K562 (cell line): ENCODE measurements at regions not wholly inside any gene's neighbourhood (a gene's known extent, or its start where the extent isn't known, plus 50 kb on each side); places are given as distances from the start of the nearest gene placed in this dataset.
A peak's percentile ranks its signal among the peaks of the same experiment; 100 is the strongest.

Source experiments
- ATAC-seq: fragments of 200-7000 bp; cut with Tn5 transposase; 3 replicates; pipeline ENCODE4 v1.9.1; 2020; ENCODE audit warnings: moderate library complexity
- BruUV-seq: library from RNA; stranded (reverse); fragments of 400-500 nt; replicated peaks from 2 replicates; lab custom pipeline; 2021; lab: Mats Ljungman, UMichigan
- CTCF ChIA-PET: fragments of 300-600 bp; formaldehyde crosslinking; extraction: SDS; loops from one replicate; lab custom pipeline; 2021; ENCODE audit warnings: low intra/inter-chr PET ratio; lab: Yijun Ruan, JAX
- POLR2A ChIA-PET: fragments of 300-600, 350-650 bp; sonication (Branson Sonifier 250); formaldehyde crosslinking; extraction: SDS; loops from one replicate; lab custom pipeline; 2021; ENCODE audit warnings: antibody characterized with exemption, inconsistent platforms; lab: Yijun Ruan, JAX
- DNase-seq, 4 experiments: peaks; one replicate each; pipeline versions ENCODE4 v3.0.0 to v3.0.0-alpha.2; 2011 to 2018; ENCODE audit warnings: low spot score in 3 of 4, mixed read lengths in 3 of 4; ENCODE audit errors: extremely low read depth in 1 of 4
- FAIRE-seq: peaks from 2 replicates; lab custom pipeline; 2011; peaks lifted over from hg19 to GRCh38; lab: Jason Lieb, UNC
- H2AFZ ChIP-seq: 2 replicates; pipeline ENCODE4 v1.6.0; 2011; ENCODE audit warnings: low read depth, low read length, control low read depth, inconsistent platforms
- H3K27ac ChIP-seq: fragments of 200-600 bp; 3 replicates; pipeline ENCODE4 v1.8.0; 2011; ENCODE audit warnings: low read depth, mild to moderate bottlenecking, control low read depth, inconsistent platforms, low read length, moderate library complexity, mixed read lengths; ENCODE audit errors: extremely low read depth
- H3K27me3 ChIP-seq, 2 experiments: fragments of 300-600 bp in 1 of 2; 2 replicates in 1 of 2; 3 replicates in 1 of 2; pipeline versions ENCODE4 v1.6.0 to v1.8.0; 2011; ENCODE audit warnings: inconsistent platforms in 2 of 2, low read length in 2 of 2, mild to moderate bottlenecking in 1 of 2, mixed read lengths in 1 of 2, moderate library complexity in 1 of 2; ENCODE audit not compliant: control insufficient read depth in 2 of 2, insufficient read depth in 2 of 2
- H3K36me3 ChIP-seq: fragments of 300-600 bp; 3 replicates; pipeline ENCODE4 v1.8.0; 2011; ENCODE audit warnings: mild to moderate bottlenecking, low read length, inconsistent platforms; ENCODE audit not compliant: control insufficient read depth, insufficient read depth
- H3K4me1 ChIP-seq, 2 experiments: fragments of 200-600 bp in 1 of 2; replicated peaks in 1 of 2; 2 replicates in 1 of 2; 3 replicates in 1 of 2; pipeline versions ENCODE4 v1.5.1 to v1.8.0; 2011; ENCODE audit warnings: inconsistent platforms in 2 of 2, low read length in 2 of 2, mild to moderate bottlenecking in 1 of 2, mixed read lengths in 1 of 2, moderate library complexity in 1 of 2; ENCODE audit not compliant: control insufficient read depth in 2 of 2, insufficient read depth in 2 of 2
- H3K4me2 ChIP-seq: 2 replicates; pipeline ENCODE4 v1.6.1; 2011; ENCODE audit warnings: low read length, control low read depth, inconsistent platforms, mixed read lengths; ENCODE audit not compliant: insufficient read depth
- H3K4me3 ChIP-seq: fragments of 200-600 bp; sonication (generic), shearing (Covaris generic); 2 replicates; pipeline ENCODE4 v1.5.1; 2016; ENCODE audit warnings: control low read depth, inconsistent platforms
- H3K79me2 ChIP-seq: fragments of 200-600 bp; 3 replicates; pipeline ENCODE4 v1.8.0; 2011; ENCODE audit warnings: low read length, inconsistent platforms; ENCODE audit not compliant: control insufficient read depth, insufficient read depth
- H3K9ac ChIP-seq, 2 experiments: 2 replicates each; pipeline versions ENCODE4 v1.6.0 to v1.6.1; 2011; ENCODE audit warnings: low read depth in 2 of 2, low read length in 2 of 2, control low read depth in 1 of 2, inconsistent platforms in 1 of 2, mild to moderate bottlenecking in 1 of 2, mixed read lengths in 1 of 2; ENCODE audit not compliant: insufficient read depth in 1 of 2
- H3K9me1 ChIP-seq: one replicate; pipeline ENCODE4 v1.6.0; 2011; ENCODE audit warnings: inconsistent platforms, mild to moderate bottlenecking, low read length, moderate library complexity; ENCODE audit not compliant: control insufficient read depth, insufficient read depth
- H3K9me3 ChIP-seq: replicated peaks from 2 replicates; pipeline ENCODE4 v1.5.1; 2011; ENCODE audit warnings: low read depth, low read length, inconsistent platforms; ENCODE audit not compliant: control insufficient read depth, insufficient read depth
- H4K20me1 ChIP-seq: replicated peaks from 2 replicates; pipeline ENCODE4 v1.6.1; 2011; ENCODE audit warnings: low read length, inconsistent platforms, mixed read lengths; ENCODE audit not compliant: control insufficient read depth, insufficient read depth
- CBX3 ChIP-seq, 2 experiments: IDR thresholded peaks; 1 replicate in 1 of 2; 2 replicates in 1 of 2; pipeline ENCODE4 v1.6.1; 2012; ENCODE audit warnings: inconsistent platforms in 2 of 2, low read length in 2 of 2, borderline replicate concordance in 1 of 2, control low read depth in 1 of 2
- CBX5 ChIP-seq: IDR thresholded peaks from 2 replicates; pipeline ENCODE4 v1.6.1; 2014; ENCODE audit warnings: low read depth, borderline replicate concordance
- HDAC8 ChIP-seq: fragments of 450-650 bp; IDR thresholded peaks from 2 replicates; pipeline ENCODE4 v1.6.1; 2016; ENCODE audit warnings: mild to moderate bottlenecking, missing genetic modification characterization, moderate library complexity, missing compliant biosample characterization
- HEY1 ChIP-seq: fragments of 250-450 bp; sonication (Bioruptor Pico); IDR thresholded peaks from 2 replicates; pipeline ENCODE4 v1.5.0; 2020; ENCODE audit warnings: mild to moderate bottlenecking, moderate library complexity, borderline replicate concordance
- HMG20B ChIP-seq: fragments of 250-450 bp; sonication (Bioruptor Pico); IDR thresholded peaks from 2 replicates; pipeline ENCODE4 v1.5.0; 2021; ENCODE audit warnings: mild to moderate bottlenecking
- TRIM28 ChIP-seq: fragments of 450-650 bp; IDR thresholded peaks from 2 replicates; pipeline ENCODE4 v1.6.1; 2017
- ZNF764 ChIP-seq: fragments of 250-450 bp; sonication (Bioruptor Pico); IDR thresholded peaks from 2 replicates; pipeline ENCODE4 v1.4.0; 2020; ENCODE audit warnings: low read depth, mild to moderate bottlenecking, moderate library complexity
- WGBS: fragments of 100-300 bp; shearing (Covaris generic); methylation state at CpG from one replicate; pipeline ENCODE4 v1.1.6; 2016; ENCODE audit warnings: low coverage, mixed read lengths; ENCODE audit not compliant: insufficient coverage; ENCODE audit errors: missing lambda C conversion rate; 5-methylcytosine and 5-hydroxymethylcytosine counted together
- in situ Hi-C: fragments of 300-500 bp; cut with MboI; formaldehyde crosslinking; loops from 4 replicates; pipeline ENCODE4 v1.15.0; 2018; ENCODE audit warnings: inconsistent platforms, mixed read lengths
- intact Hi-C: fragments of 100-400 bp; cut with micrococcal nuclease; formaldehyde crosslinking; loops from 2 replicates; pipeline ENCODE4 v1.14.2; 2022
- TF ChIP-seq, protein P1 (sequence below): fragments of 250-450 bp; sonication (Bioruptor Pico); IDR thresholded peaks from 2 replicates; pipeline ENCODE4 v1.9.0; 2021; ENCODE audit warnings: mild to moderate bottlenecking, inconsistent platforms
- TF ChIP-seq, protein P2 (sequence below): IDR thresholded peaks from 2 replicates; pipeline ENCODE4 v1.6.1; 2011; ENCODE audit not compliant: insufficient read length; ENCODE audit errors: extremely low read depth
- TF ChIP-seq, protein P3 (sequence below), 3 experiments: IDR thresholded peaks in 2 of 3; conservative IDR thresholded peaks in 1 of 3; 2 replicates each; pipeline ENCODE4 v1.5.1; 2011 to 2012; ENCODE audit warnings: low read length in 3 of 3, mild to moderate bottlenecking in 3 of 3, control low read depth in 2 of 3, improper control_type of control experiment in 1 of 3, inconsistent platforms in 1 of 3, low read depth in 1 of 3, mixed read lengths in 1 of 3, moderate library complexity in 1 of 3; ENCODE audit not compliant: insufficient read depth in 2 of 3

DNA sequence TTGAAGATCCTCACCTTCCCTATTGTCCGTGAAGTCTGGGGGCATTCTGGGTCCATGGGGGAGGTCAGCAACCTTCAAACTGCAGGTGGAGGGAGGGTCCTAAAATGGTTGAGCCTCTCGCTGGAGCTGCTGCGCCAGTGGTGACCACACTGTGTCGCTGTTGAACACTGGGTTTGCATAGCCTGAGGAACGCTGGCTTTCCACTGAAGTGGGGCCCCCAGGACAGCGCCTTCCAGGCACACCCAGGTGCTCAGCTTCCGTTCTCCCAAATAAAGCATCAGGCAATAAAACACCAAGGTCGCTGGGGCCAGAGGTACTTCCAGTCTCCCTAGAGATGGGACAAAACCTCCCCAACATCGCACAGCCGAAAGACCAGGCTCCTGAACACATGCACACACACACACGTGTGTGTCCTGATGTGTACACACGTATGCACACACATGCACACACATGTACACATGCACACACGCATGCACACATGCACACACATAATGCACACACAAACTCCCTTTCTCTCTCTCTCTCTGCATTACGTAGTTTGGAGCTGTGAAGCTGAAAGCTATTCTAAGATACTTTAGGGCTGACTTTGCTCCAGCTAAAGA lies 120.6 kb downstream of the IRF8 start:
- 1% methylated on average over 14 of the region's 14 CpGs for WGBS
- Histone ChIP-seq H3K4me3 (no peak overlapping the region), H2AFZ (no peak overlapping the region), H3K9me1 (no peaks in the 10 kb centered on the region), H3K27ac (no peak overlapping the region), H3K4me1 (no peaks in the 10 kb centered on the region; a peak in 1 of 5 replicates), H3K4me2 (no peak overlapping the region), H4K20me1 (no peaks in the 10 kb centered on the region), H3K9ac (no peak overlapping the region), H3K27me3 (no peaks in the 10 kb centered on the region), H3K9me3 (peaks cover 5% of the 10 kb centered on the region; the same call in 1 of the 2 replicates), H3K36me3 (no peaks in the 10 kb centered on the region), H3K79me2 (no peaks in the 10 kb centered on the region)
- CTCF ChIA-PET = no interaction called here
- POLR2A ChIA-PET = no interaction called here
- ATAC-seq (0 out of 3 replicates have a peak, but pooled peaks have one; percentile 32), DNase-seq (peak; percentile 28 to 50 (median 36)), FAIRE-seq (no peak)
- TF ChIP-seq, protein P1, sequence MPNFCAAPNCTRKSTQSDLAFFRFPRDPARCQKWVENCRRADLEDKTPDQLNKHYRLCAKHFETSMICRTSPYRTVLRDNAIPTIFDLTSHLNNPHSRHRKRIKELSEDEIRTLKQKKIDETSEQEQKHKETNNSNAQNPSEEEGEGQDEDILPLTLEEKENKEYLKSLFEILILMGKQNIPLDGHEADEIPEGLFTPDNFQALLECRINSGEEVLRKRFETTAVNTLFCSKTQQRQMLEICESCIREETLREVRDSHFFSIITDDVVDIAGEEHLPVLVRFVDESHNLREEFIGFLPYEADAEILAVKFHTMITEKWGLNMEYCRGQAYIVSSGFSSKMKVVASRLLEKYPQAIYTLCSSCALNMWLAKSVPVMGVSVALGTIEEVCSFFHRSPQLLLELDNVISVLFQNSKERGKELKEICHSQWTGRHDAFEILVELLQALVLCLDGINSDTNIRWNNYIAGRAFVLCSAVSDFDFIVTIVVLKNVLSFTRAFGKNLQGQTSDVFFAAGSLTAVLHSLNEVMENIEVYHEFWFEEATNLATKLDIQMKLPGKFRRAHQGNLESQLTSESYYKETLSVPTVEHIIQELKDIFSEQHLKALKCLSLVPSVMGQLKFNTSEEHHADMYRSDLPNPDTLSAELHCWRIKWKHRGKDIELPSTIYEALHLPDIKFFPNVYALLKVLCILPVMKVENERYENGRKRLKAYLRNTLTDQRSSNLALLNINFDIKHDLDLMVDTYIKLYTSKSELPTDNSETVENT (CRISPR knock-in tag) = no peak
- TF ChIP-seq HEY1 (CRISPR knock-in tag) (no peak), HDAC8 (tag) (no peak), ZNF764 (CRISPR knock-in tag) (no peak), HMG20B (CRISPR knock-in tag) (no peak), CBX5 (peak; percentile 82; the same call in 1 of the 2 replicates), CBX3 (IDR thresholded peaks at IDR 0.05; ENCODE audit: borderline replicate concordance in 1 of 2, low read length in 2 of 2) (peak in 1 of 2 experiments; percentile 89; a peak in 2 of 3 replicates), TRIM28 (peak; percentile 47; the same call in 1 of the 2 replicates)
- TF ChIP-seq, protein P2, sequence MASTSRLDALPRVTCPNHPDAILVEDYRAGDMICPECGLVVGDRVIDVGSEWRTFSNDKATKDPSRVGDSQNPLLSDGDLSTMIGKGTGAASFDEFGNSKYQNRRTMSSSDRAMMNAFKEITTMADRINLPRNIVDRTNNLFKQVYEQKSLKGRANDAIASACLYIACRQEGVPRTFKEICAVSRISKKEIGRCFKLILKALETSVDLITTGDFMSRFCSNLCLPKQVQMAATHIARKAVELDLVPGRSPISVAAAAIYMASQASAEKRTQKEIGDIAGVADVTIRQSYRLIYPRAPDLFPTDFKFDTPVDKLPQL = no peak
- TF ChIP-seq, protein P3, sequence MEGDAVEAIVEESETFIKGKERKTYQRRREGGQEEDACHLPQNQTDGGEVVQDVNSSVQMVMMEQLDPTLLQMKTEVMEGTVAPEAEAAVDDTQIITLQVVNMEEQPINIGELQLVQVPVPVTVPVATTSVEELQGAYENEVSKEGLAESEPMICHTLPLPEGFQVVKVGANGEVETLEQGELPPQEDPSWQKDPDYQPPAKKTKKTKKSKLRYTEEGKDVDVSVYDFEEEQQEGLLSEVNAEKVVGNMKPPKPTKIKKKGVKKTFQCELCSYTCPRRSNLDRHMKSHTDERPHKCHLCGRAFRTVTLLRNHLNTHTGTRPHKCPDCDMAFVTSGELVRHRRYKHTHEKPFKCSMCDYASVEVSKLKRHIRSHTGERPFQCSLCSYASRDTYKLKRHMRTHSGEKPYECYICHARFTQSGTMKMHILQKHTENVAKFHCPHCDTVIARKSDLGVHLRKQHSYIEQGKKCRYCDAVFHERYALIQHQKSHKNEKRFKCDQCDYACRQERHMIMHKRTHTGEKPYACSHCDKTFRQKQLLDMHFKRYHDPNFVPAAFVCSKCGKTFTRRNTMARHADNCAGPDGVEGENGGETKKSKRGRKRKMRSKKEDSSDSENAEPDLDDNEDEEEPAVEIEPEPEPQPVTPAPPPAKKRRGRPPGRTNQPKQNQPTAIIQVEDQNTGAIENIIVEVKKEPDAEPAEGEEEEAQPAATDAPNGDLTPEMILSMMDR (IDR thresholded peaks at IDR 0.05 in 2 of 3, conservative IDR thresholded peaks at IDR 0.05 in 1 of 3; ENCODE audit: insufficient read depth in 2 of 3, low read depth in 1 of 3, low read length in 3 of 3) = peak; percentile 39 to 64 (median 47); a peak in 4 of 6 replicates
- BruUV-seq = no TSS peak
- intact Hi-C loops = no loop called here
- in situ Hi-C loops = loop anchor here (25.0 kb wide), 1 partner anchor 907 kb away; the partner anchor contains the start of gene CIBAR2
